ENCODE measurements at regions not wholly inside any gene's neighbourhood (a gene's known extent, or its start where the extent isn't known, plus 50 kb on each side); places are given as distances from the start of the nearest gene placed in this dataset.

DNA sequence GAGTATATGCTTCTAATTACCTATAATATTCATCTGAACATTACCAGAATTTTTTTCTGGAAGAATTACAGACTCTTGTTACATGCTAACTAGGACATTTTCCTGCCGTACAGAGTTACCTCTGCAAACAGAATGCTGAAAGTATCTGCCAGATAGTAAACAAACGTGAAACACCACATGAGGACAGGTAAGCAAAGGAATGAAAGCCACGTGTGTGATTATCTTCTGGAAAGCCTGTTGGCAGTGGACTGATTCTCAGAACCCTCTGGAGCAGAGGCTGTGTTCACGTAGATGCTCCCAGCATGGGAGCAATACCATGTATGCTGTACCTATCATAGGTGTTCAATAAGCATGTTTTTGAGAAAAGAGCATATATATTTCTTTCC, 472.6 kb downstream of the ENC1 start:
- Histone ChIP-seq H3K27ac (ENCODE audit: low read depth, low read length) (no peak overlapping the region), H3K9me2 (ENCODE audit: insufficient read depth) (no peaks in the 10 kb centered on the region), H3K27me3 (ENCODE audit: insufficient read depth, low read length) (no peaks in the 10 kb centered on the region), H3K79me2 (ENCODE audit: insufficient read depth, low read length) (no peaks in the 10 kb centered on the region), H2AFZ (ENCODE audit: low read depth, low read length, poor library complexity, severe bottlenecking) (peak overlapping the region; percentile 15), H3K9me3 (ENCODE audit: control insufficient read depth in 1 of 2, insufficient read depth in 1 of 2, low read depth in 1 of 2, low read length in 2 of 2) (no peaks in the 10 kb centered on the region), H3K4me2 (ENCODE audit: low read length) (no peak overlapping the region), H3K9ac (ENCODE audit: low read length) (no peak overlapping the region), H4K20me1 (ENCODE audit: insufficient read depth) (no peaks in the 10 kb centered on the region), H3K4me1 (ENCODE audit: control insufficient read depth in 1 of 2, insufficient read depth in 2 of 2, low read length in 2 of 2) (no peaks in the 10 kb centered on the region), H3K4me3 (replicated peaks in 1 of 2; ENCODE audit: low read depth in 1 of 2, low read length in 2 of 2) (no peak overlapping the region), H3K36me3 (ENCODE audit: control insufficient read depth in 1 of 2, insufficient read depth in 2 of 2, low read length in 2 of 2) (no peaks in the 10 kb centered on the region)
- CTCF ChIA-PET = no interaction called here
- TF ChIP-seq TCF7L2 (IDR thresholded peaks at IDR 0.05; ENCODE audit: borderline replicate concordance, extremely low read depth, insufficient read depth, insufficient read length) = no peak
- ATAC-seq (no peak), DNase-seq (ENCODE audit: low read depth, low spot score) (no peak)
- intact Hi-C loops (cut with micrococcal nuclease) = no loop called here
- BruUV-seq (replicated peaks) = no TSS peak
- RAD21 ChIA-PET (ENCODE audit: low non-redundant PET in 1 of 2, low total read pairs in 2 of 2, uncharacterized antibody in 2 of 2, unreplicated experiment in 2 of 2) = no interaction called here
- POLR2A ChIA-PET = no interaction called here

DNA sequence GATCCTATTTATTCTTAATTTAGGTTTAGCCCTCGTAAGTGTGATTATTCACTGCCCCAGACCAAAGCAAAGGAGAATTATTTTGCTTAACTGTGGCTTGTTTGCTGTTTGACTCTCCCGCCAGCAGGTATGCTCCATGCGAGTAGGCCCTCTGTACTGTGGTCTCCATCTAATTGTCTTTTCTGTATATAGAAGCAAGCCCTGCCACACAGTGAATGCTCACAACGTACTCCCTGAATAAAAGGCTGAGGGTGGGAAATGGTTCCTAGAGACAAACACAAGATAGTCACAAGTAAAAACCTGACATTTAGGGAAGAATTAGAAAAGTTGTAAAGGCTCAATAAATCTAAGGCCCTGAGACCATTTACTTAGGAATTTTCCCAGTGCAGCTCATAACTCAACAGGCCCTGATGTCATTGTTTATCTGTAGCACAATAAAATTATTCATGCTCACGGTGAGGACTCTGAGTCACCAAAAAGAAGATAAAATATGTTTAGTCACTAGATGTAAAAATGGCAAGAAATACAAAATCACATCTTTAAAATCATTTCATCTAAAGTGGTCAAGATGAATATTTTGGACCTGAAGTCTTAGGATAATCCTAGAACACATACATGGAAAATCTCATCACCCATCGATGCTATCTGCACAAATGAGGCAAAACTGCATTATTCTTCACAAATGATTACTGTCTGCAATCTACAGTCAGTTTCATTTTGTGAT, 473.2 kb downstream of the ENC1 start:
- ChIA-PET CTCF (no interaction called here), RAD21 (ENCODE audit: low non-redundant PET in 1 of 2, low total read pairs in 2 of 2, uncharacterized antibody in 2 of 2, unreplicated experiment in 2 of 2) (no interaction called here), POLR2A (no interaction called here)
- Histone ChIP-seq H4K20me1 (ENCODE audit: insufficient read depth) (no peaks in the 10 kb centered on the region), H3K36me3 (ENCODE audit: control insufficient read depth in 1 of 2, insufficient read depth in 2 of 2, low read length in 2 of 2) (no peaks in the 10 kb centered on the region), H3K4me3 (replicated peaks in 1 of 2; ENCODE audit: low read depth in 1 of 2, low read length in 2 of 2) (no peak overlapping the region), H3K9ac (ENCODE audit: low read length) (no peak overlapping the region), H3K9me3 (ENCODE audit: control insufficient read depth in 1 of 2, insufficient read depth in 1 of 2, low read depth in 1 of 2, low read length in 2 of 2) (no peaks in the 10 kb centered on the region), H3K79me2 (ENCODE audit: insufficient read depth, low read length) (no peaks in the 10 kb centered on the region), H3K4me1 (ENCODE audit: control insufficient read depth in 1 of 2, insufficient read depth in 2 of 2, low read length in 2 of 2) (no peaks in the 10 kb centered on the region), H3K9me2 (ENCODE audit: insufficient read depth) (no peaks in the 10 kb centered on the region), H2AFZ (ENCODE audit: low read depth, low read length, poor library complexity, severe bottlenecking) (no peak overlapping the region), H3K27ac (ENCODE audit: low read depth, low read length) (no peak overlapping the region), H3K27me3 (ENCODE audit: insufficient read depth, low read length) (no peaks in the 10 kb centered on the region), H3K4me2 (ENCODE audit: low read length) (no peak overlapping the region)
- TF ChIP-seq SRF (IDR thresholded peaks at IDR 0.05; ENCODE audit: low read depth) (no peak), CEBPB (IDR thresholded peaks at IDR 0.05; ENCODE audit: low read depth) (no peak), SIN3A (IDR thresholded peaks at IDR 0.05; ENCODE audit: low read depth) (no peak), POLR2A (IDR thresholded peaks at IDR 0.05; ENCODE audit: borderline replicate concordance, extremely low read depth, insufficient read depth, insufficient read length) (no peak), SP1 (IDR thresholded peaks at IDR 0.05; ENCODE audit: low read depth) (no peak), ZFX (IDR thresholded peaks at IDR 0.05) (no peak)
- TF ChIP-seq, protein P1, sequence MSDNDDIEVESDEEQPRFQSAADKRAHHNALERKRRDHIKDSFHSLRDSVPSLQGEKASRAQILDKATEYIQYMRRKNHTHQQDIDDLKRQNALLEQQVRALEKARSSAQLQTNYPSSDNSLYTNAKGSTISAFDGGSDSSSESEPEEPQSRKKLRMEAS (IDR thresholded peaks at IDR 0.05) = no peak
- TF ChIP-seq, protein P2, sequence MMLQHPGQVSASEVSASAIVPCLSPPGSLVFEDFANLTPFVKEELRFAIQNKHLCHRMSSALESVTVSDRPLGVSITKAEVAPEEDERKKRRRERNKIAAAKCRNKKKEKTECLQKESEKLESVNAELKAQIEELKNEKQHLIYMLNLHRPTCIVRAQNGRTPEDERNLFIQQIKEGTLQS (IDR thresholded peaks at IDR 0.05) = no peak
- no peak for ATAC-seq
- intact Hi-C loops (cut with micrococcal nuclease) = no loop called here
- no TSS peak for BruUV-seq (replicated peaks)
- no peak for DNase-seq (ENCODE audit: low read depth, low spot score)
